NCI-H2171 (cell line): ENCODE measurements at regions not wholly inside any gene's neighbourhood (a gene's known extent, or its start where the extent isn't known, plus 50 kb on each side); places are given as distances from the start of the nearest gene placed in this dataset.

Source experiments
- DNase-seq: peaks from one replicate; lab custom pipeline; 2025; lab: John Stamatoyannopoulos, UW

DNA sequence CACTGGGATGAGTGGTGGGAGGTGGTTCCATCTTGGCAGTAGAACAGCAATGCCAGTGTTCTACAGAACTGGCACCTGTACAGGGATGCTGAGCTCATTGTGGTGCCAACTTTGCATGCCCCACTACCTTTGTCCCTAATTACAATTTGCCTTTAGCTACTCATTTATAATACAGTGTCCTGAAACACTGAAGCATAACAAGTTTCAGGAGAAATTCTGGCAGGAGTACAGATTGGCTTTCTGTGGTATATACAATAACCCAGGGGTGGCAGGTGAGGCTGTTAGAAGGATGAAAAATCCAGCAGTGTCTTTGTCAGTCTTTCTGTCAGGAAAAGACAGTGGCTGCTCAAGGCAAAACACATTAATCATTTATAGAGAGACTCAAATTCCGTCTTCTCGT, 240.3 kb downstream of the FAM76B start:
- no peak for DNase-seq

DNA sequence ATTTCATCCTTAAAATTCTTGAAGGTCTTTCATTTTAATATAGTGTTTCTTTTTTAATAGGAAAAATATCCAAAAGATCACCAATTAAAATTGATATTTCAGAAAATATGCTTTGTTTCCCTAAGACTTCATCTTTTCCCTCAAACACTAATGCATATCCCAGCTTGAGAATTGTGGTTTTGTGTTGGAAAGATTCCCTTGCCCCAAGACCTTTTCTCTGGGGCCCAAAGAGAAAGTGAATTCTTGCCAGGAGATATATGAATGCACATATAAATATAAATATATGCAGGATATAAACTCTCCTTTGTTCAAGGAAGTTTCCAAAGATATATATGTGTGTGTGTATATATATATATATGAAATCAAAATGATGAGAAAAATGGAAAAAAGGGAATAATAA, 241.2 kb downstream of the FAM76B start:
- DNase-seq: no peak

DNA sequence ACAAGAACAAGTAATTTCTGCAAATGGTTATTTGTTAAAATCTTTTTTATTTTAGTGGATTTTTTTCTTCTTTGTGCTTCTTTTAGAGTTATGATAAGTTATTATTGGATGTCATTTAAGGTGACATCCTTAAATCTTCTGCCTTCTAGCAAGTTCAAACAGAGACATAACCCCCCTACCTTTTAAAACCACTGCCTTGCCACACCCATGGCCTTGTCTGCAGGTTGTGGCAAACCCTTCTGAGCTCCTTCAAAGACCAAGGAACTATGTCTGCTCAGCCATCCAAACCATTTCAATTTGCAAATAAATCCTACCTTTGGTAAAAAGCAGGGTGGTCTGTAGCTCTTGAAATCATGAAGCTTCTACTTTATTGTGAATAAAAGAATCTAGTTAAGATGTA, 241.6 kb downstream of the FAM76B start:
- no peak for DNase-seq

DNA sequence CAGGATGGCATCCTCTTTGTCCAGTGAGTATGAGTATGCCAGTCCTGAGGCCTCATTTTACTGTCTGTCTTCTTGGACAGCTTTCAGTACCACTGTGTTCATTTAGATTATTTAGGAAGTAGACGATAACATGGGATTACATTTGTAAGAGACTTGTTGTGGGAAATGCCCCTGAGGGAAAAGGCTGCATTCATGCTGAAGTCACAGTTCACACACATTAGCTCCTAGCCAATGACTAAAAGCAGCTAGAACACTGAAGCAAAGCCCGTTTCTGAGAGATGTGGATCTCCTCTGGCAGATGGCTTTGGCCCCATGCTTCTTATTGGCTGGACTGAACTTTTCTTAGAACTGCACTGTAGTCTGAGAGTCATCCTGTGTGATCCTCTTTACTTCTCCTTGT, 242.4 kb downstream of the FAM76B start:
- no peak for DNase-seq

DNA sequence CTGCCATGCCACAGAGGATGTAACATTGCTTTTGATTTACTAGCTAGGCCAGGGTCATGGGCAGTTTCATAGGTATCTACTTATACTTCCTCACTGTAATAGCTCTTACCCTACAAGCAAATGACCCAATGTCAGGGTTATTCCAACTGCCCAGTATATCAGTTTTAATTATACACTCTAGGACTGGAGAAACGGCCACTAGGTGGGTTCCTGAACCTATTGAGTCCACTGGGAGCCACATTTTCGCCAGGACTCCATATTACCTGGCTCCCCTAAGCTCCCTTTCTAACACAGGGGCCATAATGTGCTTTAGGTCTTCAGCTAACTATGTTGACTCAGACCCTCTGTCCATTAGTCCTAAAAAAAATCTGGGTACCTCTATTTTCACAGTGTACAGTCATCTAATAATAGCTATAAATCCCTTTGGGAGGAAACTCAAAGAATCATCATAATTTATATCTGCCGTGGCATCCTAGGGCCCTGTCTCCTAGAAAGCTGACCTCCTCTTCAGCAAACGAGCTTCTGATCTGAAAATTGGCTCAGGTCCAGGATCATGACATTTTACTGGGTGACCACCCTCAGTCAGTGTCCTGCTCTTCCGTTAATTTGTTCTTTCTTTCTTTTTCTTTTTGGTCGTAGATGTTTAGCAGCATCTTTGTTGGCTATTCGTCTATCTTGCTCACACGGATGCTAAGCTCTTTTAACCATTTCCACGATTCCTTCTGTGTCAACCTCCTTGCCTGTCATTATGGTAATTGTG, 244.3 kb downstream of the FAM76B start:
- no peak for DNase-seq

DNA sequence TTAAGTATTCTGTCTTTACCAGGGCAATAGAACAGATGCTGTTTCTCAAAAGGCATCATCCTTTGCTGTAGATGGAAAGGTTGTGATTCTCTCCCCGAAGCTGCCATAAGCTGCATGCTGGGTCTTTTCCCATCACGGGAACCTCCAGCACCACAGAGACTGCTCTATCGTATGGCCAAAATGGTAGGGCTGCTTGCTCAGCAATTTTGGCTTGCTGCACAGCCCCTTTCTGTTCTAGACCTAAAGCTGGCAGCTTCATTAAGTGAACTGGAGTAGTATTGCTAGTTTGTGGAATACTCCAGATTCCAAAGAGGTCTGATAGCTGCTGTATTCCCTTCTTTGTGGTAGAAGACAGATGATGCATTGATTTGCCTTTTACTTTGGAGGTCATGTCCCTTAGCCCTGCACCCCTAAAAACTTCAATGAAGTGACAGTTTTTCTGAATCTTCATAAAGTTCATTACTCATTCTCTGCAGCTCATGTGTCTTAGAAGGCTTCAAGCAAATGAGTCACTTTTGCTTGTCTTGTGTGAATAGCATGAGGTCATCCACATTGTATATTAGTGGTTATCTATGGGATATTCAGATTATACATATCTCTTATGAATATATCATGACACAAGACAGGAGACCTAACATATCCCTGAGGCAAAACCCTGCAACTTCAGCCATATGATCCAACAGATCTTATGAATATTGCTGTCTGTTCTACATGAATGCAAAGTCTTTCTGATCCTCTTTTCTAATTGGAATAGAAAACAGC, 245.3 kb downstream of the FAM76B start:
- no peak for DNase-seq

DNA sequence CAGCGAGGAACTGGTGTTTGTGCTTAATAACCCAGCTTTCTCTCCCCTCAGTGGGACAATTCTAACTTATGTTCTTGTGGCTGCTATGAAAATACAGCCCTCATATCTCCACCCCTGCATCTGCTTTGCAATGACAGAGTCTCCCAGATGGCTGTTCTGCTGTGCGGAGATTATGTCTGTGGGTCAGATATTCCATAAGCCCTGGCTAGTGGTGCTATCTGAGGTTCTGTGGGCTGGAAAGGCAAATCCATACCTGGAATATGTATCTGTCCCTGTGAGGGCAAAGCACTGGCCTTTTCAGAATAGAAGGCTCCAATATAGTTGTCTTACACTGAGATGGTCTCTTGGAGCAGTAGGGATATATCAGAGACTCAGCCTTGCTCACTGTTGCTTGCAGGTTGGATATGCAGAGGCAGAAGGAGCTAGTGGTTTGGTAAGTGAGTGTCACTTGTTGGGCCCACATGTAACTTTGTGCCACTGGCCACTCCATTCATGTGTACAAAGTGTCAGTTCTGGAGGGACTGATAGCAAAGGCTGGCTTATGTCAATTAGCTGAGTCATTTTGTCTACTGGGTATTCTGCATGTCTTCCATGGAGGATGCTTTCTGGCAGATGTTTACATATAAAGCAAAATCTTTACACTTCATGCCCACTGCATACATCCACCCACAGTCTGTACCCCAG, 246.6 kb downstream of the FAM76B start:
- no peak for DNase-seq

DNA sequence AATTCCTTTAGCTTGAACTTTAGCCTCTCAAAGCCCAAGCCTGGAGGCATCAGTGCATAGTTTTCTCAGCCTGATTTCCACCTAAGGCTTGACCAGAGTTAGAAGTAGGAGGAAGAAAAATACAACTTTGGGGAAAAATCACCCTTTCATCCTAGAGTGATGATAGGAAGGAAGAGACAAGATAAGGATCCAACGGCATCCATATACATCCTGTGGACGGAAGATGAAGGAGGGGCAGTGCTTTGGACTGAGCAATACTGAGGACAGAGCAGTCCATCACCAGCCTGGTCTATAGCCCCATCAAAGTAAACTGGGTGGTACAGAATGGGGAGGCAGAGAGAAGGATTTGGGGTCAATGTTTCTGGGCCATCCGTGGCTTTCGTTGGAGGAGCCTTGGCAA, 247.9 kb downstream of the FAM76B start:
- DNase-seq: no peak

DNA sequence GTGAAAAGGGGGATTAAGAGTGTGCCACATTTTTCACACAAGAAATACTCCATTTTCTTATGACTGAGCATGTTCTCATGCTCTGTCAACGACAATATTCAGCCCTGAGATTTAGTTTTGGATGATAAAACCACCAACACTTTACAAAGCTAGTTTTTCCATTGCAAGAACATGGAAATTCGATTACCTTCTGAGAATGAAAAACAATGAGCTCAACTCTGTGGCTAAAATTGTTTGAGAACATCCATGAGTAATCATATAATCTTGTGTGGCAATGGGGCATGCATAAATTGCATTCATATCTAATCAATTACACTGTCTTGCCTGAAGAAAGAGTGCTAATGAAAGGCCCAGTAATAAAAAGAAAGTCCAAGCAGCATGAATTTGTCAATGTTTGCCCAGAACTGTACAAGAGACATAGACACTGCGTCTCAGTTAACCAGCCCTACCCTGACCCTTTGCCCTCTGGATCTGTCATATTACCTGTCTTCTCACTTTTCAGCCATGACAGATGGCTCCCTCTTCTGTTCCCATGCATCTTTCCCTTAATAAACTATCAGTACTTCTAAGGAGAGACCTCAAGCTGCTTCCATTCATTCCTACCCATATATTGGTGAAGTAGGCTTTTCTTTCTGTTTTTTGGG, 253.4 kb downstream of the FAM76B start:
- no peak for DNase-seq

DNA sequence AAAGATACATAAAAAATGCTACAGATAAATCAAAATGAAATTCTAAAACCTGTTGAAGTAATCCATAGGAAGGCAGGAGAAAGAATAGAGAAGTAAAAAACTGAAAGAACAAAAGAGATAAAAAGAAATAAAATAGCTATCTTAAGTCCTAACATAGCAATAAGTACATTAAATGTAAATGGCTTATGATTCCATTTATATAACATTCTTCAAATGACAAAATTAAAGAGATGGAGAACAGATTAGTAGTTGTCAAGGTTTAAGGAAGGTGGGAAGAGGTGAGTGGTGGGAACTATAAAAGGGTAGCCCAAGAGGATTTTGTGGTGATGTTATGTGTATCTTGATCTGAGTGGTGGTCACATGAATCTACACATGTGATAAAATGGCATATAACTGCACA, 254.8 kb downstream of the FAM76B start:
- no peak for DNase-seq

DNA sequence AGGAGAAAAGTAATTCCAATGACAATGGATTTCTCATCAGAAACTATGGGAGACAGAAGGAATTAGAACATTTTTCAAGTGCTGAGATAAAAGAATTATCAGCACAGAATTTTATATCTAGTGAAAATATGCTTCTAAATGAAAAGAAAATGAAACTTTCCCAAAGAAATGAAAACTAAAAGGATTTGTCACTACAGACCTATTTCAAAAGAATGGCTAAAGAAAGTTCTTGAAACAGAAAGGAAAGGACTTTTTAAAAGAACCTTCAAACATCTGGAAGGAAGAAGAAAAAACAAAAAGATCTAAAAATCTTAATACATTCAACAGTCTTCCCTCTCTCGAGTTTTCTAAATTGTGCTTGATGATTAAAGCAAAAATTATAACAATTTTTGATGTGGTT, 255.4 kb downstream of the FAM76B start:
- no peak for DNase-seq

DNA sequence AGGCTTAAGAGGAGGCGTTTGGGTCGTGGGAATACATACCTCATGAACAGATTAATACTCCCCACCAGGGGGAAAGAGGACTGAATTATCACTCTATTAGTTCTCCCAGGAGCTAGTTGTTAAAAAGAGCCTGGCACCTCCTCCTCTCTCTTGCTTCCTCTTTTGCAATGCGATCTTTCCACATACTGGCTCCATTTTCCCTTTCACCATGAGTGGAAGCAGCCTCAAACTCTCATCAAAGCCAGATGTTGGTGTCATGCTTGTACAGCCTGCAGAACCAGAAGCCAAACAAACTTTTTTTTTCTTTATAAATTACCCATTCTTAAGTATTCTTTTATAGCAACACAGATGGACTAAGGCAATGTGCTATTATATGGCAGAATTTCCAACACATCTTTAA, 258.5 kb downstream of the FAM76B start:
- no peak for DNase-seq

DNA sequence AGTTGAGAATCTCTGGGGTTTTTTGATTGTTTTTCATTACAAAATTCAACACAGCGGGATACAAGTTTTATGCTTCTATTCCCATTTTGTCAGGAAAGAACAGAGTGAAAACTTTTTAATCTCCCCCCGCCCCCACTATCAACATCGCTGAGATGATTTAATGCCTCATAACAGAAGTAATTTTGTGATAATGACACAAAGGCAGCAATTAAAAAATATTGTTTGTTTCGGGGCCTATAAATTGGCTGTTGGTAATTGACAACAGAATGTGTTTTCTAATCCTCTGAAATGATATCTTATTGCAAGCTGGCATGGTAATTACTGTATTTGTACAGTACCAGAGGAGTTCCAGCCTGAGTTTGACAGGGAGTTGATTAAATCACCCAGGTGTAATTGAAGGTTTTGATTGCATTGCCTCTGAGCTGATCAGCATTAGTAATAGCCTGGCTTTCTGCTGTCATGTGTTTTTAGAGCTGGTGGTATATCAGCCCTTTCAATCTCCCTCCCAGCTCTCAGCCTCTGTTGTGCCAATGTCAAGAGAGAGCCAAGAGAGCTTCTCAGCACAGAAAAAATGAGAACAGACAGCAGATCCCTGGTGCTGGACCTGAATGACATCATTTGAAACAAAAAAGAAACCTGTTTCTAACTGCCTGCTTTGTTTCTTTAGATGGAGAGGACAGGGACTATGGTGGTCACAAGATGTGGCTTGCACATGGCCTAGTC, 265.1 kb downstream of the FAM76B start:
- DNase-seq: peak; percentile 18

DNA sequence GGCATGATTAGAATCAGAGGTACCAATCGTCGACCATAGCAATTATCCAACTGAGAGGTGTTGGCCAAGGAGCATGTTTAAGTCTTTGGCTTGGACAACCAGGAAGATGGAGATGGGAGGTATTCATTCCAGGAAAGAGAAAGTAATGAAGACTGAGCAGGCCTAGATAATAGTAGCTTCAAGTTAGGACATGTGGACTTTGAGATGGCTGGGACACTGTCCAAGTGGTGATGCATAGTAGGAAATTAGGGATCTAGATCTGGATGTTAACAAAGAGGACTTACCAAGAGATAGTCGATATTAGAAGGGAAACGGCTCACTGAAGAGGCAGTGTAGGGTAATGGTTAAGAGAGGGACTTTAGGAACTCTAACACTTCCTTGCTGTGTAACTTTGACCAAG, 266.7 kb downstream of the FAM76B start:
- no peak for DNase-seq

DNA sequence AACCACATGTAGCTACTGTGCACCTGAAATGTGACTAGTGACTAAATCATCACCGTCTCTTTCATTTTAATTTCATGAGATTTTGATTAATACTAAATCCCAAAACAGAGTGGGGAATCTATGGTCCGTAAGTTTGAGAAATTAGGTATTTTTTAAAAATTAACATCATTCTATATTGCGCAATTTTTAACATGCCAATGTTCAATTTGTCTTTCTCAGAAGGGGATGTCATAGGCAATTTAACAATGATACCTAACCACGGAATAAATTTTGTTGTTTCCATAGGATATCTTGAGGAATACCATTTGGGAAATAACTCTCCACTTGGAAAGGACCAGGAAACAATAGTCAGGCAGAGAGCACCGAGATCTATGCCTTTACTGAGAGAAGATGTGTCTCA, 267.7 kb downstream of the FAM76B start:
- DNase-seq: no peak

DNA sequence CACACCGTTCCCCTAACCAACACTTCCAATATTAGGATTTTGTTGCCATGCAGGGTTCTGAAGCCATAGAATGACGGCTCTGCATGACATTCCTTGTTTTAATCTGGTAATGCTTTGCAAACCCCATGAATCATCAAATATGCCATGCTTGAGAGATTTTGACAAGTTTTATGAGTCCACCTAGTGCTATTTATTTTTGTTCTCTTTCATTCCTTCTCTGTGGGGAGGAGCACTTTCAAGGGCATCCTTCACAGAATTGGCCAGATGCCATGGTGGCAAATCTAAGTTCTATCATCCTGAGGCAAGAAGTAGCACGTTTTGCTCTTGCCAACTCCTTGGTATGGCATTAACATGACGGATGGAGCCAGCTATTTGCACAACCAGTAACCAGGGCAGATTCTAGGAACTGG, 268.4 kb downstream of the FAM76B start:
- DNase-seq: no peak

DNA sequence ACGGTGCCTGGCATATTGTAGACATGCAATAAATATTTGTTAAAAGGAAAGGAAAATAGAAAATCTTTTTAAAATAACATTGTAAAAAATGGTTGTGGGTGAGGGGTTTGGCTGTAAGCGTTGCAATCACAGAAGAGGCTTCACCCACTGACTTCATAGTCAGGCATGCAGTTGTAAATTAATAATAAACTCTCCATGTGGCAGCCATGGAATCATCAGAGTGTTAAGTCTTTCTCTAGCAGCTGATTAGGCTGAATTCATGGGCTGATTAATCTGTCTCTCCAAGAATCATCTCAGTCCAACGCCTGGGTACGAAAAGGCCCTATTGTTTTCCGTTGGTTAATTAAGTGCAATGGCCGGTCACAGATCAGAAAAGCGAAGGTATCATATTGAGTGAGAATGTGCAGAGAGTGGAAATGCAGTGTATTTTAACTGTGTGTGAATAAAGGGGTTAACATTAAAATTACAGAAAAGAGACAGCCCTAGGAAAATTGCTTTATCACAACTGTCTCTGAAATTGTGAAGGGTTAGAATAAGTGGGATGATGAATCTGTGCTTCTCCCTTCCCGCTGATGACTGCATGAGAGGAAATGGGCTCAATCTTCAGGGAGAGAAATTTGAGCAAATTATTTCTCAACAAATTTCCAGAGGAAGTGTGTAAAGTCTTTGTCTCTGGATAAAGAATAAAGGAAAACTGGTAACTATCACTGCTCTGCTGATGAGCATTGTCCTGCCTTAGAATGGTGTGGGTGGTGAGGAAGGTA, 269.0 kb downstream of the FAM76B start:
- DNase-seq: no peak

DNA sequence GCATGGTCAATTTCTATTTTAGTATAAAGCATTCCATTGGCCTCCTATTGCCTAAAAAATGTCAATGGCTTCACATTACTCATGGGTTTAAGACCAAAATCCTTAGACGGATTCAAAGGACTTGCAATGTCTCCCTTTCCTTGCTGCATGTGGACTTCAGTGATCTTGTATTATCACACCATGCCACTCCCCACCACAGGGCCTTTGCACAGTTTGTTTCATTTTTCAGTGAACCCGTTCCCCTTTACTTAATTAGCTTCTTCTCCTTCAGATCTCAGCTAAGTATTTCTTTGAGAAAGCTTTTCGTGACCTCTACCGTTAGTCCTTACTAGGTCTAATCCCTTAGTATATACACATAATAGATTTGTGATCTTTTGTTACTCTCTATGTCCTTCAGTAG, 269.7 kb downstream of the FAM76B start:
- DNase-seq: no peak

DNA sequence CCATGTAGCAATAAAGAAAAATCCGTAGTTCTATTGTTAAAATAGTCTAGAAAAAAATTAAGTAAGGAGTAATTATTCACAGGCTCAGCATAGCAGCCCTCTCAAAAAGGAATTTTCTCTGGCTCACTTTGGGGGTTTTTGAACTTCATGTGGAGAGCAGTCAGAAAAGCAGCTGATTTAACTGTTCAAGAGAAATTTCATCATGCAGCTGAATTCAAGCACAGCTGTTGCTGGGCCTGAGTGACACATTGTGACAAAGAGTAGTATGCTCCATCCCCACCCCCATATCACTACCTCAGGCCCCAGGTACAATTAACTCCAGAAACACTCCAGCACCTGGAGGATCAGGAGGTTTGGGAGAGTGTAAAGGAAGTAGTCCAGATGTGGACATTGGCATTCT, 272.1 kb downstream of the FAM76B start:
- no peak for DNase-seq

DNA sequence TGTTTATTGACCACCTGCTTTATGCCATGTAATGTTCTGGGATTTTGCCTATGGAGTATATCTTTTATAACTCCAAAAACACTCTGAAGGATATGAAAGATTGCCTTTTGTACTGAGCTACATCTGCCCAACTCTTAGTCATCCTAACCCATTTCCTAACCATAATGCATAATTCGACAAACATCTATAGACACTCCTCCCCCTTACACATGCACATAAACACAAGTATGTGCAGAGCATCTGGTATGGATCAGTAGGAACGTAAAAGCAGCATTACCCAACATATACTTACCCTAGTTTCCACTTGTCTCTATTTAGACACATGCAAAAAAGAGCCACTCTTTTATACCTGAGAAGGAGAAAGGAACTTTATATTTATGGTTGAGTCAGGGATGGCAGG, 272.8 kb downstream of the FAM76B start:
- DNase-seq: no peak

DNA sequence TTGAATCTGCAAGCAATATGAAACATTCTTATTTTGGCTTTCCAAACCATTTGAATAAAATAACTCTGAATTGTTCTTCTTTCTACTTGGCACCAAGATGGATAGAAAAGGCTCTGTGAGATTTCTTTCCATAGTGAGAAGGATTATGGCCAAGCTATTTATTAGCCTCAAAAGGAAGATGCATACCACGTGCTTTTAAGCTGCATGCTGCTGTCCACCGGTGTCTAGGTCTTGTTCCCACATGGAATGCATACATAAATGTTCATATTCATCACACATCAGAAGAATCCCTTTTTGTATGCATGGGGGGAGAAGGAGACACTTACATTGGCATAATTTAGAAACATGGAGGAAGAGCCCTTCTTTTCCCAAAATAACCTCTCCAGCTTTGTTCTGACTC, 273.4 kb downstream of the FAM76B start:
- no peak for DNase-seq
